ENCODE measurements at regions not wholly inside any gene's neighbourhood (a gene's known extent, or its start where the extent isn't known, plus 50 kb on each side); places are given as distances from the start of the nearest gene placed in this dataset.

DNA sequence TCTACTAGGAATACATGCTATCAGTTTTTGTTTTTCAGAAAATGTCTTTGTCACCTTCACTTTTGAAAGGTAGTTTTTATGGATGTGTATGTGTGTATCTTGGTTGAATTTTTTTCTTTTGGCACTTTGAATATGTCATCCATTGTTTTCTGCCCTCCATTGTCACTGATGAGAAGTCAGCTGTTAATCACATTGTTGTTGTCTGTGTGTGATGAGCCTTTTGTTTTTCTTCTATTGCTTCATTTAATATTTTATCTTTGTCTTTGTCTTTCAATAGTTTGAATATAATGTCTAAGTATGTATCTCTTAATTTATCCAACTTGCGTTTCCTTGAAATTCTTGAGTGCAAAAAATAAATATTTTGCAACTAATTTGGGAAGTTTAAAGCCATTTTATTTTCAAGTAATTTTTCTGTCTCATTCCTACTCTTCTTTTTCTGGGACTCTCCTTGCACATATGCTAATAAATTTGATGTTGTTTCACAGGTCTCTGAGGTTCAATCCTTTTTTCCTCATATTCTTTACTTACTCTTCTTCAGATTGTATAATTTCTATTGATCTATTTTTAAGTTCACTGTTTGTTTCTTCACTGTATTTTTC, 546.9 kb upstream of the GHITM start:
- TF ChIP-seq POLR2A (IDR thresholded peaks at IDR 0.05) = no peak
- TF ChIP-seq, protein P1, sequence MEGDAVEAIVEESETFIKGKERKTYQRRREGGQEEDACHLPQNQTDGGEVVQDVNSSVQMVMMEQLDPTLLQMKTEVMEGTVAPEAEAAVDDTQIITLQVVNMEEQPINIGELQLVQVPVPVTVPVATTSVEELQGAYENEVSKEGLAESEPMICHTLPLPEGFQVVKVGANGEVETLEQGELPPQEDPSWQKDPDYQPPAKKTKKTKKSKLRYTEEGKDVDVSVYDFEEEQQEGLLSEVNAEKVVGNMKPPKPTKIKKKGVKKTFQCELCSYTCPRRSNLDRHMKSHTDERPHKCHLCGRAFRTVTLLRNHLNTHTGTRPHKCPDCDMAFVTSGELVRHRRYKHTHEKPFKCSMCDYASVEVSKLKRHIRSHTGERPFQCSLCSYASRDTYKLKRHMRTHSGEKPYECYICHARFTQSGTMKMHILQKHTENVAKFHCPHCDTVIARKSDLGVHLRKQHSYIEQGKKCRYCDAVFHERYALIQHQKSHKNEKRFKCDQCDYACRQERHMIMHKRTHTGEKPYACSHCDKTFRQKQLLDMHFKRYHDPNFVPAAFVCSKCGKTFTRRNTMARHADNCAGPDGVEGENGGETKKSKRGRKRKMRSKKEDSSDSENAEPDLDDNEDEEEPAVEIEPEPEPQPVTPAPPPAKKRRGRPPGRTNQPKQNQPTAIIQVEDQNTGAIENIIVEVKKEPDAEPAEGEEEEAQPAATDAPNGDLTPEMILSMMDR (IDR thresholded peaks at IDR 0.05) = no peak

Measured in thyroid gland (tissue), 4 donors.